ENCODE measurements at regions not wholly inside any gene's neighbourhood (a gene's known extent, or its start where the extent isn't known, plus 50 kb on each side); places are given as distances from the start of the nearest gene placed in this dataset.

DNA sequence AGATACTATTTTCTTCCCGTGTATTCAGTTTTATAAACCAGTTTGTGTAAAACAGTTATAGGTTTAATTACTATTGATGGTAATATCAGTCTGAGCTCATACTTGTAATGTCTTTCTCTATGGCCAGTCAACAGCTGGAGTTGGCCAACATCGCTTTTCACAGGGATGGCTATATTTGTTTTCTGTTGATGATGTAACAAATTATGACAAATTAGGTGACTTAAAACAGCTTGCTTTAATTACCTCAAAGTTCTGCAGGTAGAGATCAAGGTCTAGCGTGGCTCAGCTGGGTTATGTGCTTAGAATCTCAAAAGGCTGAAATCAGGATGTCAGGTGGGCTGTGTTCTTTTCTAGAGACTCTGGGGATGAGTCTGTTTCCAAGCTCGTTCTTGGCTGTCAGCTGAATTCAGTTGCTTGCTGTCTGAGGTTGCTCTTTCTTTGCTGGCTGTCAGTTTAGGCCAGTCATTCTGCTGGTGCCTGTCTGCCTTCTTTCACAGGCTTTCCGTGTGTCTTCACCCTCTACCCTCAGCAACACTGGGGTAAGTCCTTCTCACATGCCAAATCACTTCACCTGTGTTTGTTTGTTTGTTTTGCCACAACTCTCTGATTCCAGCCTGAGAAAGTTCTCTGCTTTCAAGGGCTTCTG lies 370.2 kb upstream of the E2F7 start:
- no peaks in the 10 kb centered on the region for H3K27me3 ChIP-seq (replicated peaks; ENCODE audit: control insufficient read depth, insufficient read depth, low read length)
- H3K36me3 ChIP-seq (ENCODE audit: control insufficient read depth, insufficient read depth, low read length) = no peaks in the 10 kb centered on the region
- no peak overlapping the region for H3K4me3 ChIP-seq (replicated peaks; ENCODE audit: low read depth, low read length)
- TF ChIP-seq, protein P1, sequence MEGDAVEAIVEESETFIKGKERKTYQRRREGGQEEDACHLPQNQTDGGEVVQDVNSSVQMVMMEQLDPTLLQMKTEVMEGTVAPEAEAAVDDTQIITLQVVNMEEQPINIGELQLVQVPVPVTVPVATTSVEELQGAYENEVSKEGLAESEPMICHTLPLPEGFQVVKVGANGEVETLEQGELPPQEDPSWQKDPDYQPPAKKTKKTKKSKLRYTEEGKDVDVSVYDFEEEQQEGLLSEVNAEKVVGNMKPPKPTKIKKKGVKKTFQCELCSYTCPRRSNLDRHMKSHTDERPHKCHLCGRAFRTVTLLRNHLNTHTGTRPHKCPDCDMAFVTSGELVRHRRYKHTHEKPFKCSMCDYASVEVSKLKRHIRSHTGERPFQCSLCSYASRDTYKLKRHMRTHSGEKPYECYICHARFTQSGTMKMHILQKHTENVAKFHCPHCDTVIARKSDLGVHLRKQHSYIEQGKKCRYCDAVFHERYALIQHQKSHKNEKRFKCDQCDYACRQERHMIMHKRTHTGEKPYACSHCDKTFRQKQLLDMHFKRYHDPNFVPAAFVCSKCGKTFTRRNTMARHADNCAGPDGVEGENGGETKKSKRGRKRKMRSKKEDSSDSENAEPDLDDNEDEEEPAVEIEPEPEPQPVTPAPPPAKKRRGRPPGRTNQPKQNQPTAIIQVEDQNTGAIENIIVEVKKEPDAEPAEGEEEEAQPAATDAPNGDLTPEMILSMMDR (IDR thresholded peaks at IDR 0.05; ENCODE audit: insufficient read depth, low read length, poor library complexity, severe bottlenecking) = no peak
- no peak for DNase-seq (ENCODE audit: extremely low read depth, insufficient read length)

DNA sequence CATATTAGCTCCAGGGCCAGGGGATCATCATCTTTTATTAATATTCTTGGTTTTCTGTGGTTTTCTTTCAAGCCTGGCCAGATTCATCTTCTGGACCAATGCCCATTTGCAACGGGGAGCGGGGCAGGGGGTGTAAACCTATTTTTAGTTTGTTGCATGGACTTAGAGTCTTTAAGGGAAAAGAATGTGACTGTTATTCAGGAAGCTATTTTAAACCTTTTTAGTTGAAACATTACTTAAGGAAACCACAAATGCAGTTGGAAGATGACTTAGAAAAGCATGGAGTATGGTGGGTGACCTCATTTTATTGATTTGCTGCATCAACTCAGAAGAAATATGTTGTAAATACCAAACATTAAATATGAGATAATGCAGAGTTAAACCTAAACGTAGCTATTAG lies 368.4 kb upstream of the E2F7 start:
- TF ChIP-seq, protein P1 (IDR thresholded peaks at IDR 0.05; ENCODE audit: insufficient read depth, low read length, poor library complexity, severe bottlenecking) = no peak
- no peak for DNase-seq (ENCODE audit: extremely low read depth, insufficient read length)
- Histone ChIP-seq H3K36me3 (ENCODE audit: control insufficient read depth, insufficient read depth, low read length) (no peaks in the 10 kb centered on the region), H3K4me3 (replicated peaks; ENCODE audit: low read depth, low read length) (no peak overlapping the region), H3K27me3 (replicated peaks; ENCODE audit: control insufficient read depth, insufficient read depth, low read length) (no peaks in the 10 kb centered on the region)

DNA sequence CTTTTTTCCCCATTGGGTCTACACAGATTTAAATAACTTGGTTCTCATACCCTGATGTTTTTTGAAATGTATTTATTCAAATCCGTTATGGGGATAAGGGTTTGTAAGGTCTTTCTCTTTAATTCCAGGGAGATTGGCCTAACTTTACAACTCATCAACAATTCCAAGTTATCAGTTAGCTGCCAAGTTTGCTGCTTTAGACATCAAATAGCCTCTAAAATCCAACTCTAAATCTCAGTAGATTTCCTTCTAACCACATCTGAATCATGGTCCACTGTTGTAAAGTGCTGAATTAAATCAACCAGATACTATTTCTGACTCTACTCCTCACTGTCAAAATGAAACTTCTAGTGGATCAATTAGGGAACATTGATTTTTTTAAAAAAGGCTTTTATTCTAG lies 364.1 kb upstream of the E2F7 start:
- H3K36me3 ChIP-seq (ENCODE audit: control insufficient read depth, insufficient read depth, low read length) = no peaks in the 10 kb centered on the region
- no peak for DNase-seq (ENCODE audit: extremely low read depth, insufficient read length)
- H3K4me3 ChIP-seq (replicated peaks; ENCODE audit: low read depth, low read length) = no peak overlapping the region
- TF ChIP-seq, protein P1 (IDR thresholded peaks at IDR 0.05; ENCODE audit: insufficient read depth, low read length, poor library complexity, severe bottlenecking) = no peak
- no peaks in the 10 kb centered on the region for H3K27me3 ChIP-seq (replicated peaks; ENCODE audit: control insufficient read depth, insufficient read depth, low read length)

DNA sequence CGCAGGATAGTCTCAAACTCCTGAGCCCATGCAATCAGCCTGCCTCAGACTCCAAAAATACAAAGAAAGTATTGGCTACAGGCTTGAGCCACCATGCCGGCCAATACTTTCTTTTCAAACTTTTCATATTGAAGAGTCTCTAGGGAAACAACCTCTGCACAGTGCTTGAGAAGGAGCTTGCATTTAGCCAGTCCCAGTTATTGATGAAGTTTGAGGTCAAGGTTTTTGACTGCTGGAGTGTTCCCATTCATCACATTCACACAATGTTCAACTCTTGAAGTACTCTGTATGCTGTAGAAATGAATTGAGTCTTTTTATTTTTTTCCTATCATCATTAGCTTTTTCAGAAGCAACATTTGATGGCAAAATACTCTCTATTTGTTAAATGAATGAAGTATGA lies 355.8 kb upstream of the E2F7 start:
- Histone ChIP-seq H3K27me3 (replicated peaks; ENCODE audit: control insufficient read depth, insufficient read depth, low read length) (no peaks in the 10 kb centered on the region), H3K36me3 (ENCODE audit: control insufficient read depth, insufficient read depth, low read length) (no peaks in the 10 kb centered on the region), H3K4me3 (replicated peaks; ENCODE audit: low read depth, low read length) (no peak overlapping the region)
- no peak for DNase-seq (ENCODE audit: extremely low read depth, insufficient read length)
- TF ChIP-seq, protein P1 (IDR thresholded peaks at IDR 0.05; ENCODE audit: insufficient read depth, low read length, poor library complexity, severe bottlenecking) = no peak

DNA sequence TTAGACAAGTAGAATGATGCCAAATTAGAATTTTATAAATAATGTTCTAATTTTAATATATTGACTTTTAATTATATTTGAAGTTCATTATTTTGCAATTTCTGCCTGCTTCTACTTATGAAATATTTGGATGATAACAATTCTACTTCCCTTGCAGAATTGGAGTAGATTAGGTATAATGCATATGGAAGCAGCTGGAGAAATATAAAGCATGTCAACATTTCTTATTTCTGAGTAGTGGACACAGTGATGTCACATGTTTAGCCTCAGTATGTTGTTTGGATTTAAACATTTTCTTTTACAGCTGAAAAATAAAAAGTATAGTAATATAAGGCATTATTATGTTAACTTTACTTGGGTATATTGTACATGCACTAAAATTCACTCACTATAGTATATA lies 344.2 kb upstream of the E2F7 start:
- TF ChIP-seq, protein P1 (IDR thresholded peaks at IDR 0.05; ENCODE audit: insufficient read depth, low read length, poor library complexity, severe bottlenecking) = no peak
- DNase-seq (ENCODE audit: extremely low read depth, insufficient read length) = no peak
- Histone ChIP-seq H3K36me3 (ENCODE audit: control insufficient read depth, insufficient read depth, low read length) (no peaks in the 10 kb centered on the region), H3K4me3 (replicated peaks; ENCODE audit: low read depth, low read length) (no peak overlapping the region), H3K27me3 (replicated peaks; ENCODE audit: control insufficient read depth, insufficient read depth, low read length) (no peaks in the 10 kb centered on the region; the same call in 1 of the 2 replicates)

DNA sequence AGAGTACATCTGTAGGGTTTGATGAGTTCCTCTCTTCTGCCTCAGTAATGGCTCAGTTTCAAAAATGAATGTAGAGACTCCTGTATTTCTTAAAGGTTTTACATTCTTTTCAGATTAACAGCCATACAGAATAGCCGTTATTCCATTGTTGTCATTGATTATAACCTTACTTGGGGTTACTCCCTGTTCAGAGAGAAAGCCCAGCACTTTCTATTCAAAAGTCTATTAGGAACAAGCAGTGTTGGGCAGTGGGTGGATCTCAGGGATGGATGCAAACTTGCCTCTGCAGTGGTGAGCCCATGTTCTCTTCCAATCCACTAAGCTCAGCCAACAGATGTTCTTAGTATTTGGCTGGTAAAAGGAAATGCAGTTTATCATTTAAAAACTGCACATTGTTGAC lies 342.6 kb upstream of the E2F7 start:
- TF ChIP-seq, protein P1 (IDR thresholded peaks at IDR 0.05; ENCODE audit: insufficient read depth, low read length, poor library complexity, severe bottlenecking) = no peak
- H3K36me3 ChIP-seq (ENCODE audit: control insufficient read depth, insufficient read depth, low read length) = no peaks in the 10 kb centered on the region
- DNase-seq (ENCODE audit: extremely low read depth, insufficient read length) = no peak

More for the DNA sequence above, 342.6 kb upstream of the E2F7 start:
- no peak overlapping the region for H3K4me3 ChIP-seq (replicated peaks; ENCODE audit: low read depth, low read length)
- H3K27me3 ChIP-seq (replicated peaks; ENCODE audit: control insufficient read depth, insufficient read depth, low read length) = no peaks in the 10 kb centered on the region; the same call in 1 of the 2 replicates
